GM12873 (cell line): ENCODE measurements at regions not wholly inside any gene's neighbourhood (a gene's known extent, or its start where the extent isn't known, plus 50 kb on each side); places are given as distances from the start of the nearest gene placed in this dataset.

Experiments
- CTCF ChIP-seq: IDR thresholded peaks from 2 replicates; pipeline ENCODE4 v1.5.1; 2012; ENCODE audit warnings: low read depth, mild to moderate bottlenecking, moderate library complexity, low read length, control low read depth; ENCODE audit not compliant: insufficient read depth; ENCODE audit errors: missing control alignments

- TF ChIP-seq CTCF = no peak
Measured at GRCh38 chr13:32838945-32839344, 177.3 kb upstream of the KL start.

- TF ChIP-seq CTCF = no peak
Measured at GRCh38 chr13:32840113-32840512, 176.1 kb upstream of the KL start.

- no peak for TF ChIP-seq CTCF
Measured at GRCh38 chr13:32840989-32841713, 175.1 kb upstream of the KL start.

- TF ChIP-seq CTCF = no peak
Measured at GRCh38 chr13:32845952-32846950, 170.0 kb upstream of the KL start.

GRCh38 chr13:32849369-32849768, 166.9 kb upstream of the KL start:
- no peak for TF ChIP-seq CTCF

- TF ChIP-seq CTCF = no peak
Measured at GRCh38 chr13:32850316-32851052, 165.7 kb upstream of the KL start.
